ENCODE measurements at regions not wholly inside any gene's neighbourhood (a gene's known extent, or its start where the extent isn't known, plus 50 kb on each side); places are given as distances from the start of the nearest gene placed in this dataset.
"Not testable (repeated sequence)": the region's sequence is repeated elsewhere in the genome, so short reads cannot be mapped to it uniquely, and the experiment has no call there.

DNA sequence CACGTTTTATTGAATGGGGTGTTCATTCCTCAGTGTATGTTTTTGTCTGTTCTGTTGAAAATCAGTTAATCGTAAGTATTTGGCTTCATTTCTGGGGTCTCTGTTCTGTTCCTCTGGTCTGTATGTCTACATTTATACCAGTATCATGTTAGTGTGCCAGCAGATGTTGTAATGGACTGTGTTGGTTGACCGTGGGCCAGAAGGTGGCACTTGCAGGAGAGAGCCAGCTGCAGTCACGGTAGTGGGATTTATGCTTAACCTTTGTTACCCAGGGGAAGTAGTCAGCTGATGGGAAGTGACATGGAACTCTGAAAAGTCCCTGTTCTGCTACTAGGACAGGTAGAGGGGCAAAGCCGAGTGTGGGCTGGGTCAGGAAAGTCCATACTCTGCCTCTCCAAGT, 238.3 kb upstream of the NPAP1 start:
- H3K4me3 ChIP-seq (IDR thresholded peaks at IDR 0.05; ENCODE audit: insufficient read depth, low read depth, low read length) = not testable (repeated sequence)

GRCh38 chr15:24437735-24438134, 237.8 kb upstream of the NPAP1 start:
- H3K79me2 ChIP-seq (ENCODE audit: insufficient read depth, low read depth); H3K4me2 ChIP-seq; H4K20me1 ChIP-seq (ENCODE audit: insufficient read depth); H3K27ac ChIP-seq; H3K36me3 ChIP-seq (ENCODE audit: insufficient read depth); H3K27me3 ChIP-seq (ENCODE audit: insufficient read depth, low read depth); H3K4me3 ChIP-seq (IDR thresholded peaks at IDR 0.05; ENCODE audit: insufficient read depth, low read depth, low read length); H3K9ac ChIP-seq; H3K4me1 ChIP-seq (ENCODE audit: low read depth, poor library complexity, severe bottlenecking): not testable (repeated sequence)
- H2AFZ ChIP-seq (ENCODE audit: low read depth) = peak overlapping the region; percentile 14; the same call in 1 of the 2 replicates

More for the DNA sequence above, 238.3 kb upstream of the NPAP1 start:
- not testable (repeated sequence) for H3K36me3 ChIP-seq (ENCODE audit: insufficient read depth); H3K9ac ChIP-seq; H4K20me1 ChIP-seq (ENCODE audit: insufficient read depth); H3K27me3 ChIP-seq (ENCODE audit: insufficient read depth, low read depth); H3K4me1 ChIP-seq (ENCODE audit: low read depth, poor library complexity, severe bottlenecking); H3K4me2 ChIP-seq; H3K27ac ChIP-seq; H3K79me2 ChIP-seq (ENCODE audit: insufficient read depth, low read depth)
- H2AFZ ChIP-seq (ENCODE audit: low read depth) = peak overlapping the region; percentile 14; the same call in 1 of the 2 replicates

GRCh38 chr15:24477107-24478025, 198.2 kb upstream of the NPAP1 start:
- H3K9ac ChIP-seq; H3K4me1 ChIP-seq (ENCODE audit: low read depth, poor library complexity, severe bottlenecking); H3K4me3 ChIP-seq (IDR thresholded peaks at IDR 0.05; ENCODE audit: insufficient read depth, low read depth, low read length); H3K27me3 ChIP-seq (ENCODE audit: insufficient read depth, low read depth); H4K20me1 ChIP-seq (ENCODE audit: insufficient read depth); H2AFZ ChIP-seq (ENCODE audit: low read depth); H3K36me3 ChIP-seq (ENCODE audit: insufficient read depth); H3K79me2 ChIP-seq (ENCODE audit: insufficient read depth, low read depth); H3K4me2 ChIP-seq; H3K27ac ChIP-seq: not testable (repeated sequence)

- H3K9ac ChIP-seq; H3K79me2 ChIP-seq (ENCODE audit: insufficient read depth, low read depth); H3K27ac ChIP-seq; H3K36me3 ChIP-seq (ENCODE audit: insufficient read depth); H4K20me1 ChIP-seq (ENCODE audit: insufficient read depth); H3K4me1 ChIP-seq (ENCODE audit: low read depth, poor library complexity, severe bottlenecking); H3K4me3 ChIP-seq (IDR thresholded peaks at IDR 0.05; ENCODE audit: insufficient read depth, low read depth, low read length); H3K4me2 ChIP-seq; H2AFZ ChIP-seq (ENCODE audit: low read depth); H3K27me3 ChIP-seq (ENCODE audit: insufficient read depth, low read depth): not testable (repeated sequence)
Measured at GRCh38 chr15:24485885-24486567, 189.5 kb upstream of the NPAP1 start.

GRCh38 chr15:24488164-24488907, 187.2 kb upstream of the NPAP1 start:
- H3K4me1 ChIP-seq (ENCODE audit: low read depth, poor library complexity, severe bottlenecking); H2AFZ ChIP-seq (ENCODE audit: low read depth); H3K27ac ChIP-seq; H4K20me1 ChIP-seq (ENCODE audit: insufficient read depth); H3K36me3 ChIP-seq (ENCODE audit: insufficient read depth); H3K4me2 ChIP-seq; H3K4me3 ChIP-seq (IDR thresholded peaks at IDR 0.05; ENCODE audit: insufficient read depth, low read depth, low read length); H3K27me3 ChIP-seq (ENCODE audit: insufficient read depth, low read depth); H3K79me2 ChIP-seq (ENCODE audit: insufficient read depth, low read depth); H3K9ac ChIP-seq: not testable (repeated sequence)

- not testable (repeated sequence) for H3K79me2 ChIP-seq (ENCODE audit: insufficient read depth, low read depth); H3K27ac ChIP-seq; H3K36me3 ChIP-seq (ENCODE audit: insufficient read depth); H3K4me3 ChIP-seq (IDR thresholded peaks at IDR 0.05; ENCODE audit: insufficient read depth, low read depth, low read length); H3K4me2 ChIP-seq; H2AFZ ChIP-seq (ENCODE audit: low read depth); H3K4me1 ChIP-seq (ENCODE audit: low read depth, poor library complexity, severe bottlenecking); H3K27me3 ChIP-seq (ENCODE audit: insufficient read depth, low read depth); H3K9ac ChIP-seq; H4K20me1 ChIP-seq (ENCODE audit: insufficient read depth)
Measured at GRCh38 chr15:24505216-24505615, 170.4 kb upstream of the NPAP1 start.

DNA sequence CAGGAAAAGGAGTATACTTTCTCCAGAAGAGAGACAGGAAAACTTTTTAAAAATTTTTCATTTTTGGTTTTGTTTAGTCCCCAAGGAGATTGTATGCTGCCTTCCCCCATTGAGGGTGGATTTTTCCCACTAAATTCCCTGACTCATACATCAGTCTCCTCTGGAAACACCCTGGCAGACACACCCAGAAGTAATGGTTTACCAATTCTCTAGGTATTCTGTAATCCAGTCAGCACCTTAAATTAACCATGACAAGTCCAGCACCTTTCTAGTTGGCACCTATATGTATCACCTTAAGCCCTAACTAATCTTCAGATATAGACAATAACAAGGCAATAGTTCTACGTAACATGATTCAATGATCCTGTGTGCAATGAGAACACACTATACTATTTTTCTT, 165.9 kb upstream of the NPAP1 start:
- H2AFZ ChIP-seq (ENCODE audit: low read depth); H4K20me1 ChIP-seq (ENCODE audit: insufficient read depth); H3K4me3 ChIP-seq (IDR thresholded peaks at IDR 0.05; ENCODE audit: insufficient read depth, low read depth, low read length); H3K79me2 ChIP-seq (ENCODE audit: insufficient read depth, low read depth); H3K4me2 ChIP-seq; H3K9ac ChIP-seq; H3K27ac ChIP-seq; H3K4me1 ChIP-seq (ENCODE audit: low read depth, poor library complexity, severe bottlenecking); H3K27me3 ChIP-seq (ENCODE audit: insufficient read depth, low read depth); H3K36me3 ChIP-seq (ENCODE audit: insufficient read depth): not testable (repeated sequence)

DNA sequence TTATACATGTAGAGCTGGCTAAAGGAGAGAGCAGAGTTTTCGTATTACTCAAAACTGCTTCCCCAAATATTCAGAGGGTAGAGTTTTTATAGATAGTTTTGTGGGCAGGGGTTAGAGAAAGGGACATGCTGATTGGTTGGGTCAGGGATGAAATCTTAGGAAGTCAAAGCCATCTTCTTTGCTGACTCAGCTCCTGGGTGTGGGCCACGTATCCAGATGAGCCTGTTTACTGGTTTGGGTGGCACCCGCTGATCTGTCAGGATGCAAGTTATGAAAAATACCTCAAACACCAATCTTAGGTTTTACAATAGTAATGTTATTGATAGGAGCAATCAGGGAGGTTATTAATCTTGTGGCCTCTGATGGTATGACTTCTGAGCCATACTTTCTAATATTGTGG, 164.0 kb upstream of the NPAP1 start:
- not testable (repeated sequence) for H3K27ac ChIP-seq; H4K20me1 ChIP-seq (ENCODE audit: insufficient read depth); H3K4me2 ChIP-seq; H2AFZ ChIP-seq (ENCODE audit: low read depth); H3K79me2 ChIP-seq (ENCODE audit: insufficient read depth, low read depth); H3K36me3 ChIP-seq (ENCODE audit: insufficient read depth); H3K4me1 ChIP-seq (ENCODE audit: low read depth, poor library complexity, severe bottlenecking); H3K27me3 ChIP-seq (ENCODE audit: insufficient read depth, low read depth); H3K9ac ChIP-seq; H3K4me3 ChIP-seq (IDR thresholded peaks at IDR 0.05; ENCODE audit: insufficient read depth, low read depth, low read length)

GRCh38 chr15:24518772-24519171, 156.8 kb upstream of the NPAP1 start:
- not testable (repeated sequence) for H3K4me3 ChIP-seq (IDR thresholded peaks at IDR 0.05; ENCODE audit: insufficient read depth, low read depth, low read length); H3K36me3 ChIP-seq (ENCODE audit: insufficient read depth); H3K79me2 ChIP-seq (ENCODE audit: insufficient read depth, low read depth); H3K4me1 ChIP-seq (ENCODE audit: low read depth, poor library complexity, severe bottlenecking); H2AFZ ChIP-seq (ENCODE audit: low read depth); H3K27ac ChIP-seq; H3K9ac ChIP-seq; H3K27me3 ChIP-seq (ENCODE audit: insufficient read depth, low read depth); H4K20me1 ChIP-seq (ENCODE audit: insufficient read depth); H3K4me2 ChIP-seq

- not testable (repeated sequence) for H4K20me1 ChIP-seq (ENCODE audit: insufficient read depth); H3K36me3 ChIP-seq (ENCODE audit: insufficient read depth); H3K27ac ChIP-seq; H3K4me1 ChIP-seq (ENCODE audit: low read depth, poor library complexity, severe bottlenecking); H3K79me2 ChIP-seq (ENCODE audit: insufficient read depth, low read depth); H3K4me2 ChIP-seq; H3K4me3 ChIP-seq (IDR thresholded peaks at IDR 0.05; ENCODE audit: insufficient read depth, low read depth, low read length); H2AFZ ChIP-seq (ENCODE audit: low read depth); H3K9ac ChIP-seq; H3K27me3 ChIP-seq (ENCODE audit: insufficient read depth, low read depth)
Measured at GRCh38 chr15:24531235-24531634, 144.3 kb upstream of the NPAP1 start.

Data from KMS-11 (cell line).